AML-193 (cell line): ENCODE measurements at regions not wholly inside any gene's neighbourhood (a gene's known extent, or its start where the extent isn't known, plus 50 kb on each side); places are given as distances from the start of the nearest gene placed in this dataset.
"Not testable (repeated sequence)": the region's sequence is repeated elsewhere in the genome, so short reads cannot be mapped to it uniquely, and the experiment has no call there.

ENCODE experiments used
- DNase-seq, 2 experiments: peaks; one replicate each; lab custom pipeline; 2025; lab: John Stamatoyannopoulos, UW

- no peak for DNase-seq
Measured at GRCh38 chr5:18357486-18357885, 723.2 kb downstream of the TAF11L14 start.

- DNase-seq, result no peak
Measured at GRCh38 chr5:18366234-18366633, 732.0 kb downstream of the TAF11L14 start.

GRCh38 chr5:18370531-18370930, 736.3 kb downstream of the TAF11L14 start:
- no peak for DNase-seq

- DNase-seq, result no peak
Measured at GRCh38 chr5:18375641-18376040, 741.4 kb downstream of the TAF11L14 start.

GRCh38 chr5:18378066-18378465, 743.8 kb downstream of the TAF11L14 start:
- DNase-seq, result no peak

- no peak for DNase-seq
Measured at GRCh38 chr5:18379189-18379588, 744.9 kb downstream of the TAF11L14 start.

- no peak for DNase-seq
Measured at GRCh38 chr5:18380729-18381362, 746.6 kb downstream of the TAF11L14 start.

- DNase-seq, result peak; percentile 4 to 27
Measured at GRCh38 chr5:18393565-18394442, 759.5 kb downstream of the TAF11L14 start.

- DNase-seq, result no peak
Measured at GRCh38 chr5:18394443-18394804, 760.2 kb downstream of the TAF11L14 start.

GRCh38 chr5:18395126-18396110, 761.2 kb downstream of the TAF11L14 start:
- no peak for DNase-seq

- DNase-seq, result no peak
Measured at GRCh38 chr5:18397371-18397770, 763.1 kb downstream of the TAF11L14 start.

GRCh38 chr5:18397891-18398290, 763.6 kb downstream of the TAF11L14 start:
- no peak for DNase-seq

- DNase-seq, result not testable (repeated sequence)
Measured at GRCh38 chr5:18399461-18400327, 765.4 kb downstream of the TAF11L14 start.

GRCh38 chr5:18403141-18403540, 768.9 kb downstream of the TAF11L14 start:
- no peak for DNase-seq

- no peak for DNase-seq
Measured at GRCh38 chr5:18403941-18404438, 769.7 kb downstream of the TAF11L14 start.

GRCh38 chr5:18420711-18421110, 786.5 kb downstream of the TAF11L14 start:
- no peak for DNase-seq

GRCh38 chr5:18433336-18433735, 799.1 kb downstream of the TAF11L14 start:
- no peak for DNase-seq

- DNase-seq, result no peak
Measured at GRCh38 chr5:18438126-18438525, 803.9 kb downstream of the TAF11L14 start.

GRCh38 chr5:18455521-18455920, 821.3 kb downstream of the TAF11L14 start:
- no peak for DNase-seq

GRCh38 chr5:18457255-18457654, 823.0 kb downstream of the TAF11L14 start:
- DNase-seq, result no peak

- DNase-seq, result no peak
Measured at GRCh38 chr5:18461766-18462165, 827.5 kb downstream of the TAF11L14 start.
